ENCODE measurements at regions not wholly inside any gene's neighbourhood (a gene's known extent, or its start where the extent isn't known, plus 50 kb on each side); places are given as distances from the start of the nearest gene placed in this dataset.

DNA sequence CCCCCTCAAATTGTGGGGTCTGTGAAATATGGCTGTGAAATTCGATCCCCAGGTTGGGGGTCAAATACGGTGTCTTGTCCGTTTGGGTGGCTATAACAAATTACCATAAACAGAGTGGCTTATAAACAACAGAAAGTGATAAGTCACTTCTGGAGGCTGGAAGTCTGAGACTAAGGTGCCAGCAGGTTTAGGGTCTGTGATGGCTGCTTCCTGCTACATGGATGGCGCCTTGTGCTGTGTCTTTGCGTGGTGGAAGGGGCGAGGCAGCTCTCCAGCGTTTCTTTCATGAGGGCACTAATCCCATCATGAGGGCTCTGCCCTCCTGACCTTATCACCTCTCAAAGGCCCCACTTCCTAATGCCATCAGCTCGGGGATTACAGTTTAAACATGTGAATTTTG, 120.0 kb downstream of the IRF8 start:
- H3K9ac ChIP-seq (ENCODE audit: low read depth in 2 of 2, low read length in 2 of 2): no peak overlapping the region
- no peak overlapping the region for H3K27ac ChIP-seq
- H3K4me3 ChIP-seq: no peak overlapping the region
- H3K9me3 ChIP-seq: no peaks in the 10 kb centered on the region
- H3K27me3 ChIP-seq: no peaks in the 10 kb centered on the region
- TF ChIP-seq CTCF (IDR thresholded peaks at IDR 0.05): no peak
- intact Hi-C loops (cut with DNase I): no loop called here
- H3K36me3 ChIP-seq: no peaks in the 10 kb centered on the region
- H3K4me1 ChIP-seq: no peaks in the 10 kb centered on the region
- no peak for DNase-seq

DNA sequence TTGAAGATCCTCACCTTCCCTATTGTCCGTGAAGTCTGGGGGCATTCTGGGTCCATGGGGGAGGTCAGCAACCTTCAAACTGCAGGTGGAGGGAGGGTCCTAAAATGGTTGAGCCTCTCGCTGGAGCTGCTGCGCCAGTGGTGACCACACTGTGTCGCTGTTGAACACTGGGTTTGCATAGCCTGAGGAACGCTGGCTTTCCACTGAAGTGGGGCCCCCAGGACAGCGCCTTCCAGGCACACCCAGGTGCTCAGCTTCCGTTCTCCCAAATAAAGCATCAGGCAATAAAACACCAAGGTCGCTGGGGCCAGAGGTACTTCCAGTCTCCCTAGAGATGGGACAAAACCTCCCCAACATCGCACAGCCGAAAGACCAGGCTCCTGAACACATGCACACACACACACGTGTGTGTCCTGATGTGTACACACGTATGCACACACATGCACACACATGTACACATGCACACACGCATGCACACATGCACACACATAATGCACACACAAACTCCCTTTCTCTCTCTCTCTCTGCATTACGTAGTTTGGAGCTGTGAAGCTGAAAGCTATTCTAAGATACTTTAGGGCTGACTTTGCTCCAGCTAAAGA, 120.6 kb downstream of the IRF8 start:
- TF ChIP-seq CTCF (IDR thresholded peaks at IDR 0.05): no peak

DNA sequence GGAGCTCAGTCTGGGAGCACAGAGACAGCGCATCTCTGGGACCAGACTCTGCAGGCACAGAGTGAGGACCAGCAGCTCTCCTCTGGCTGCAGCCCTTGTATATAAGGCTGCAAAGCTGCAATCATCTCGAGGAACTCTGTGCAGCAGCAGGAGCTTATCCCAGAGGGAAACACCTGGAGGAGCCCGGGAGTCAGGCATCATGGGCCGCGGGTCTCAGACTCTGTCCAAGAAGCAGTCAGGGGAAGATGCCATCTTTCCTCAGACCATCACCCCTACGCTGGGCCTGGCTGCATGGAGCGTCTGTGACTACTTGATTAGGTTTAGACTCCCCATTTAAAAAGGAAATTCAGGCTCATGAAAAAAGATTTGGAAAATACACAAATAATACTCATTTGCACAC, 122.0 kb downstream of the IRF8 start:
- Histone ChIP-seq H3K9me3 (no peaks in the 10 kb centered on the region), H3K4me3 (no peak overlapping the region), H3K27me3 (no peaks in the 10 kb centered on the region), H3K9ac (ENCODE audit: low read depth in 2 of 2, low read length in 2 of 2) (no peak overlapping the region), H3K4me1 (no peaks in the 10 kb centered on the region), H3K27ac (no peak overlapping the region), H3K36me3 (no peaks in the 10 kb centered on the region)
- intact Hi-C loops (cut with DNase I): no loop called here
- no peak for DNase-seq
- no peak for TF ChIP-seq CTCF (IDR thresholded peaks at IDR 0.05)

More for the DNA sequence above, 120.6 kb downstream of the IRF8 start:
- intact Hi-C loops (cut with DNase I): no loop called here
- Histone ChIP-seq H3K36me3 (no peaks in the 10 kb centered on the region), H3K9me3 (no peaks in the 10 kb centered on the region), H3K27ac (no peak overlapping the region), H3K9ac (ENCODE audit: low read depth in 2 of 2, low read length in 2 of 2) (no peak overlapping the region), H3K4me3 (no peak overlapping the region), H3K27me3 (no peaks in the 10 kb centered on the region), H3K4me1 (no peaks in the 10 kb centered on the region)
- no peak for DNase-seq

GRCh38 chr16:86022381-86022960, 123.5 kb downstream of the IRF8 start:
- DNase-seq: no peak
- Histone ChIP-seq H3K27me3 (no peaks in the 10 kb centered on the region), H3K9me3 (no peaks in the 10 kb centered on the region)

DNA sequence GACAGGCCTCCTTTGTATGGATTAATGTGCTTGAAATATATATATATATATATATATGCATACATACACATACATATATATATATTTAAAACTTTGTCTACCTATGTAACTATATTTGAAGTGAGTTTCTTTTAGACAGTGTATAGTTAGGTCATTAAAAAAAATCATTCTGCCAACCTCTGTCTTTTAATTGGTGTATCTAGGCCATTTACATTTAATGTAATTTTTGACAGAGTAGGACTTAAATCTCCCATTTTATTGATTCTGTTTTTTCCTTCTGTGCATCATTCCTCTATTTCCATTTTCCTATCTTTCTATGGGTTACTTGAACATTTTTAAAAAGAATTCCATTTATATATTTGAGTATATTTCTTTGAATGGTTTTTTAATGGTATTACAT, 125.2 kb downstream of the IRF8 start:
- Histone ChIP-seq H3K36me3 (no peaks in the 10 kb centered on the region), H3K27ac (no peak overlapping the region), H3K27me3 (no peaks in the 10 kb centered on the region), H3K4me3 (no peak overlapping the region), H3K9me3 (no peaks in the 10 kb centered on the region), H3K9ac (ENCODE audit: low read depth in 2 of 2, low read length in 2 of 2) (no peak overlapping the region), H3K4me1 (peaks cover 7% of the 10 kb centered on the region)
- intact Hi-C loops (cut with DNase I): no loop called here
- no peak for TF ChIP-seq CTCF (IDR thresholded peaks at IDR 0.05)
- no peak for DNase-seq

More at GRCh38 chr16:86022381-86022960, 123.5 kb downstream of the IRF8 start:
- Histone ChIP-seq H3K9ac (ENCODE audit: low read depth in 2 of 2, low read length in 2 of 2) (no peak overlapping the region), H3K4me1 (peaks cover 5% of the 10 kb centered on the region), H3K27ac (no peak overlapping the region), H3K36me3 (no peaks in the 10 kb centered on the region), H3K4me3 (no peak overlapping the region)
- TF ChIP-seq CTCF (IDR thresholded peaks at IDR 0.05): no peak
- intact Hi-C loops (cut with DNase I): no loop called here

Data from colonic mucosa (tissue), 4 donors.